VCaP (cell line): ENCODE measurements at regions not wholly inside any gene's neighbourhood (a gene's known extent, or its start where the extent isn't known, plus 50 kb on each side); places are given as distances from the start of the nearest gene placed in this dataset.
"Not testable (repeated sequence)": the region's sequence is repeated elsewhere in the genome, so short reads cannot be mapped to it uniquely, and the experiment has no call there.

ENCODE experiments used
- H3K27ac ChIP-seq: fragments of 450-650 bp; 2 replicates; pipeline ENCODE4 v1.5.1; 2017
- CTCF ChIP-seq: fragments of 450-650 bp; conservative IDR thresholded peaks from 2 replicates; pipeline ENCODE4 v1.5.1; 2017; ENCODE audit warnings: mild to moderate bottlenecking, moderate library complexity

DNA sequence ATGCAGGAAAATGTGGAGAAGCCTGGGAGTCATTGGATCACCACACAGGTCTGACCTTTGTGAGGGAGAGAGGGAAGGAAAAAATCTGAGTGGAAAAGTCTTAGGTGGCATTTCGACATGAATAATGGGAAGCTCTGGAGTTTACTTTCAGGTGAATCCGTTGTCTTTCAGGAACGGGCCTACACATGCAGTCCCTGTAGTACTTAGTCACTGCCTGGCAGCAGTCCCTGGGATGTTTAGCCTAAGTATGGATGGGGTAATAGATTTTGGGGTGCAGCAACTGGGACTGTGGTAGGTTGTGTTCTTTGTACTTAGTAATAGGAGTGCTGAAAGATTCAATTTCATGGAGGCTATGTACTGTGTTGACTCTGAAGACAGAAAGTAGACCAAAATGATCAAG is 227.5 kb upstream of the EPHA3 start:
- no peak for TF ChIP-seq CTCF
- no peak overlapping the region for H3K27ac ChIP-seq

DNA sequence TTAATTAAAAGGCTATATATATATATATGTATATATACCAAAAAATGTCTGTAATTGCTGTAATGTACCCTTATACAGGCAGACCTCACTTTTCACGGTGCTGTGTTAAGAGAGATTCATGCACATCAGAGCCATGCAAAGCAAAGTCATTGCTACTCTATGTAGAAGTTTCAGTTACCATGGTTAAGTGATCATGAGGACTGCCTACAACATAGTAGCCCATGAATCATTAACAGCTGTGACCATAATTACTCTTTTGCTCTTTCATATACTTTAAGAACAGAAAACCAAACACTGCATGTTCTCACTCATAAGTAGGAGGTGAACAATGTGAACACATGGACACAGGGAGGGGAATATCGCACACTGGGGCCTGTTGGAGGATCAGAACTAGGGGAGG is 225.3 kb upstream of the EPHA3 start:
- H3K27ac ChIP-seq = no peak overlapping the region
- TF ChIP-seq CTCF = no peak

DNA sequence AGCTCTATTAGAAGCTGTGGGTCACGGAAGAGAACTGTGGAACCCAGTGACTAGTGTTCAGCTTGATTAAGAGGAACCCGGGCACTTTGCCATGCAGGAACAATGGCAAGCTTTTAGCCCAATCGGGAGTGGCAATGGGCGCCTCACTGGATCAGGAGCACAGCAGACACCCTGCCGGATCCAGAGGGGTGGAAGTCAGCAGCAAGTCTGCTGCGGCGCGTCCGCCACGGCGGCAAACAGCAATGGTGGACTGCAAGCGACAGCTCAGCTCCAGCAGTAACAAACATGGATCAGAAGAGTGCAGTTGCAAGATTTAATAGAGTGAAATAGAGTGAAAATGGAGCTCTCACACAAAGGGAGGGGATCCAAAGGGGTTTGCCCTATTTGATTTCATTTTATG is 220.8 kb upstream of the EPHA3 start:
- not testable (repeated sequence) for H3K27ac ChIP-seq

DNA sequence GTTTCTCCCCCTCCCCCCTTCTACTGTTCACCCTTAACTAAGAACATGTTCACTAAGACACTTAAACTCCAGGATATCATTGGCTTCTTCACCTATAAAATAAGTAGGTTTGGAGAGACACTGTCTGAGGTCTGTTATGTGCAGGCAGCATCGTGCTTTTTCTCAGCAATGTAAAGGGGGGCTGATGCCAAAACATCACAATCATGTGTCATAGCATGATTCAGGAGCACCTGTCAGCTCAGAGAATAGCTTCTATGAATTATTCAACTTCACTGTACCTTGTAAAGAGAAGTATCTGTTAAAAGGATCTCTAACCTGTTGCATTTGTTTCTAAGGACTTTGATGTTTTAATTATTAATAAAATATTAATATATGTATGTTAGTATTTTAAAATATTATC is 211.4 kb upstream of the EPHA3 start:
- H3K27ac ChIP-seq = no peak overlapping the region
- TF ChIP-seq CTCF = no peak

DNA sequence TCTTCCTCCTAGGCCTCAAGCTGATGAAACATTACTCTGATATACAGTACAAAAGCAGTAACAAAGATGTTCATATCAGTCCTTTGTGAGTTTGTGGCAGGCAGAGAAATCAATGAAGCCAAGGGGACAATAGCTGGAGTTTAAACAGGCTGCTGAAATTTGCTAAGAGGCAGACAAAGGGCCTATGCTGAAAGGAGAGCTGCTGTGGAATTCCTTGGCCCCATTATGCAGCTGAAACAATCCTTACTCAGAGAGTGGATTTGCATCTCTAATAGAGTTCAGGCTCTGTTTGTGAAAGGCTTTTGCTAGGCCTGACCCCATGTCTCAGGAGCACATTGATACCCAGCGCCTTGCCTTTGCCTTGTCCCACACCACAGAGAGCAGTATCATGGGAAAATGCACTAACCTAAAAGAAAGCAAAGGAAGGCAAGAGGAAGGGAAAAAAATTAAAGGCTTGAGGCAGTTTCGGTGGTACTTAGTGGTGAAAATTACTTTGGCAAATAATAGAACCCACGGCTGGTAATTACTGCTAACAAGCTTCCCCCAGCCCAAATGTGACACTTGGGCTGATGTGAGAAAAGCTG is 195.0 kb upstream of the EPHA3 start:
- no peak overlapping the region for H3K27ac ChIP-seq

GRCh38 chr3:88918841-88919240 is 188.6 kb upstream of the EPHA3 start:
- TF ChIP-seq CTCF = no peak
- no peak overlapping the region for H3K27ac ChIP-seq

More for the DNA sequence above, 195.0 kb upstream of the EPHA3 start:
- no peak for TF ChIP-seq CTCF

DNA sequence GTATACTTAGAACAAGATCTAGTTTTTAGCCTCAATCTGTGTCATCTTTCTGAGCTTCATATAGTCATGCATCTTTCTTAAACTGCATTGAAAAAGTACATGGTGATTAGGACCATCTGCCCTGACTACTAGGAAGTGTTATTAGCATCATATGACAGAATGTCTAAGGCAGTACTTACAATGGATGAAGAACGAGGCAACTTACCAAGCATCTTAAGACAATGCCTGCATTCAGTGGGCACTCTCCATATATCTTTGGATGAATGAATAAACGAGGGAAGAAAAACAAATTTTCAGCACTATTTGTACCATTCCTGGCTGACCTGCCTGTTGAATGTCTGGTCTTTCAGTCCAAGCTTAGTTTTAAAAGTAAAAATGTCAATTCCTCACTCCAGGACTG is 185.4 kb upstream of the EPHA3 start:
- H3K27ac ChIP-seq = no peak overlapping the region
- no peak for TF ChIP-seq CTCF

GRCh38 chr3:88926221-88926620 is 181.2 kb upstream of the EPHA3 start:
- no peak overlapping the region for H3K27ac ChIP-seq
- no peak for TF ChIP-seq CTCF
